ENCODE measurements at regions not wholly inside any gene's neighbourhood (a gene's known extent, or its start where the extent isn't known, plus 50 kb on each side); places are given as distances from the start of the nearest gene placed in this dataset.
"Not testable (repeated sequence)": the region's sequence is repeated elsewhere in the genome, so short reads cannot be mapped to it uniquely, and the experiment has no call there.

GRCh38 chr4:181121733-181122132 is 1121.5 kb upstream of the TENM3 start:
- no peak for TF ChIP-seq CTCF (IDR thresholded peaks at IDR 0.05; ENCODE audit: insufficient read depth, low read length)
- no peak overlapping the region for H3K4me3 ChIP-seq (ENCODE audit: low read depth, low read length)
- no peak for DNase-seq (ENCODE audit: low read depth)

DNA sequence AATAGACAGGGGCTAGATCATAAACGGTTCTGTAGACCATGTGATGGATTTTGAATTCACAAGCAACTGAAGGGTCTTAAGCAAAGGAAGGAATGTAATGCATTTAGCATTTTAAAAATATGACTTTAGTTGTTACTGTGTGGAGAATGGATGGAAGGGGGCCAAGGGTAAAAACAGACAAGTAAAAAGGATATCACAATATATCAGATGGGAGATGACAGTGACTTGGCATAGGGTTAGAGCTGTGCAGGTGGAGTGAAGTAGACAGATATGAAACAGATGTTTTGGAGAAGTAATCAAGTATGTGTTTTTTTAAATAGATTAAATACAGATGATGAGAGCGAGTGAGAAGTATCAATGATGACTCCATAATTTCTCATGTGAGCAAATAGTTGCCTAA is 1116.0 kb upstream of the TENM3 start:
- TF ChIP-seq CTCF (IDR thresholded peaks at IDR 0.05; ENCODE audit: insufficient read depth, low read length) = no peak
- no peak for DNase-seq (ENCODE audit: low read depth)
- no peak overlapping the region for H3K4me3 ChIP-seq (ENCODE audit: low read depth, low read length)

DNA sequence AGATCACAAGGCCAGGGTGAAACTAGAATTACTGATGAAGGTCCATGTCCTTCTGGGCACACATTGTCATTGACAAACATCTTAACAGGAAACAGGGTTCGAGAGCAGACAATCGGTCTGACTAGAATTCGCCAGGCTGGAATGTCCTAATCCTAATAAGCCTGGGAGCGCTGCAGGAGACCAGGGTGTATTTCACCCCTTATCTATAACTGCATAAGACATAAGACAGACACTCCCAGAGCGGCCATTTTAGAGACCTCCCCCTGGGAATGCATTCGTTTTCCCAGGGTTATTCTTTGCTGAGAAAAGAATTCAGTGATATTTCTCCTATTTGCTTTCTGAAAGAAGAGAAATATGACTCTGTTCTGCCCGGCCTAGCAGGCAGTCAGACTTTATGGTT is 1112.9 kb upstream of the TENM3 start:
- not testable (repeated sequence) for H3K4me3 ChIP-seq (ENCODE audit: low read depth, low read length); DNase-seq (ENCODE audit: low read depth)

GRCh38 chr4:181137351-181137750 is 1105.9 kb upstream of the TENM3 start:
- no peak for DNase-seq (ENCODE audit: low read depth)
- H3K4me3 ChIP-seq (ENCODE audit: low read depth, low read length) = no peak overlapping the region
- TF ChIP-seq CTCF (IDR thresholded peaks at IDR 0.05; ENCODE audit: insufficient read depth, low read length) = no peak

DNA sequence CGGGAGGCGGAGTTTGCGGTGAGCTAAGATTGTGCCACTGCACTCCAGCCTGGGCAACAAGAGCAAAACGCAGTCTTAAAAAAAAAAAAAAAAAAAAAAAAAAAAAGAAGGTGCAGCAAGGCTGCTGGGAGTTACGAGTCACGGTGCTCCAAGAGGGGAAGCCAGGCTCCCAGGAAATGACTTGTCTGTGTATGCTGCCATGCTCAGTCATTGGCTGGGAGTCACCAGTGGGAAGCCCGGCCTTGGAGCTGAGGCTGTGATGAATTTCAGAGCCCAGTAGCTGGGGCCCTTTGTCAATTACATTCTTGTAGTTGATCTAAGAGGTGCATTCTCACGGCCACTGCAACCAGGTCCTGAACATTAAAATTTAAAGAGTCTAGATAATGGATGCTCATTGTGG is 1105.1 kb upstream of the TENM3 start:
- DNase-seq (ENCODE audit: low read depth) = no peak
- H3K4me3 ChIP-seq (ENCODE audit: low read depth, low read length) = no peak overlapping the region
- no peak for TF ChIP-seq CTCF (IDR thresholded peaks at IDR 0.05; ENCODE audit: insufficient read depth, low read length)

DNA sequence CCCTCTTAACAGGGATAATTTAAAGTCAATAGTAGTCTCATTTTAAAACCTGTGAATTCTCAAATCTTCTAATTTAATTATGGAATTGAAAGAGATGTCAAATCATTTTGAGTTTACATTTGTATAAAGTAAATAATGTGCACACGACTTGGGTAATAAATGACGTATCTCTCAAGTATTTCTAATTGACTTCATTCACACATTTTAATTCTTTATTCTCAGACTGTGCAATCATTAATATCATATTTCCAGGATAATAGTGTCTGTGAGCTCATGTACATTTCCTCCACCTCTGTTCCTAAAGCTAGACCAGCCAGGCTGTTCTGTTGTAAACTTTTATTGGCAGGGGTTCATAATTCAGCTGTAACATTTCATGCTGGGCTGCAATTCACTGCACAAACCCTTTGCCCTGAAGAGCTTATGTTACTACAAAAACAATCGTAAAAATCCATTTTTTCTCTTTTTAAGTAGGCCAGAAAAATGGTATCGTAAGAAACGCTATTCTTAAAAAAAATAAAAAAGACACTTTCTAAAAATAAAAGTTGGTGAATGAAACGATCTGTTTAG is 1103.1 kb upstream of the TENM3 start:
- no peak overlapping the region for H3K4me3 ChIP-seq (ENCODE audit: low read depth, low read length)
- no peak for DNase-seq (ENCODE audit: low read depth)
- no peak for TF ChIP-seq CTCF (IDR thresholded peaks at IDR 0.05; ENCODE audit: insufficient read depth, low read length)

DNA sequence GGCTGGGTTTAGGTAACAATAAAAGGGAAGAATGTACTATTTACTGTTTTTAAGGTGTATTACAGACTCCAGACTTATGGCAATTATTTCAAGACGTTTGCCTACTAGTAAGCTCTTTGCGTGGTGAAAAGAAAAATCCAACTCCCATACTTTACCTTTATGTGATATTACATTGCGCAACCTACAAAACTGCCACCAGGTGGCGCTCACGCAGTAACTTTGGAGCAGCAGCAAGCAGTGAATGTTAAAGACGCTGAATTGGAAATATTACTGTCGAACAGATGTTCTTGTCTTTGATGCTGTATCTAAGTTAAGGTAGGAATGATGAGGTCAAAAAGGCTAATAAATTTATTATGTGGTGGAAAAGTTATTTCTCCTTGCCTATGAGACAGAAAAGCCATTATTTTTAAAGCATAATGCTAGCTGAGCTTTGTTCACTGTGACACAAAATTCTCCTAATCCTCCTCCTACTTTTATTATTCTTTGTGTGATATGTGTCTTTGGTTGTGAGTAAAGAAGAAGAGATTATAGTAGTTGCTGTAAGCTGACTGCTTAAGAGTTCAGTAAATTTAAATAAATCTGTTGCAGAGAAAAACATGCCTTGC is 1099.8 kb upstream of the TENM3 start:
- DNase-seq (ENCODE audit: low read depth) = peak; percentile 82
- H3K4me3 ChIP-seq (ENCODE audit: low read depth, low read length) = no peak overlapping the region
- peak; percentile 85 for TF ChIP-seq CTCF (IDR thresholded peaks at IDR 0.05; ENCODE audit: insufficient read depth, low read length)
